Stimulated activated CD4-positive, alpha-beta T cell treated with anti-CD3 and anti-CD28 coated beads, TNF-alpha, amount 100 ng/mL, for 24 hours (primary cell): ENCODE measurements at regions not wholly inside any gene's neighbourhood (a gene's known extent, or its start where the extent isn't known, plus 50 kb on each side); places are given as distances from the start of the nearest gene placed in this dataset.
"Not testable (repeated sequence)": the region's sequence is repeated elsewhere in the genome, so short reads cannot be mapped to it uniquely, and the experiment has no call there.

ENCODE experiments used
- DNase-seq, 3 experiments: peaks; one replicate each; pipeline ENCODE4 v3.0.0-alpha.2; 2020; ENCODE audit warnings: low read depth in 3 of 3

DNA sequence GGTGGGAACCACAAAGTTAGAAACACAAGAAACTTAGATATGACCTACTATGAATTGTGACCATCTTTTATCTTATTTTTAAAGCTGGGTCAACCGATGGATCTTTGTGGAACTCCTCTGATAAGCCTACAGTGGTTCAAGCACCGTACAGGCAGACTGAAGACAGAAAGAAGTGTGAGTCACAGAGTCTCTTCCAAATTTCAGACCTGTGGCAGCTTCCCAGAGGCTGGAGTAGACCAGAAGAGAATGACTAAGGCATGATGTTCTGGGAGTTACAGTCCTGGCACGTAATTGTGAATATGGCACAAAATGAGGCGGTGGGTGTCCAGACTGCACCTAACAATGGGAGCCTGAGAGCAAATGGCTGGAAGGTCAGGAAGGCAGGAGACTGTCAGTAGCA is 70.0 kb downstream of the LMO4 start:
- no peak for DNase-seq

DNA sequence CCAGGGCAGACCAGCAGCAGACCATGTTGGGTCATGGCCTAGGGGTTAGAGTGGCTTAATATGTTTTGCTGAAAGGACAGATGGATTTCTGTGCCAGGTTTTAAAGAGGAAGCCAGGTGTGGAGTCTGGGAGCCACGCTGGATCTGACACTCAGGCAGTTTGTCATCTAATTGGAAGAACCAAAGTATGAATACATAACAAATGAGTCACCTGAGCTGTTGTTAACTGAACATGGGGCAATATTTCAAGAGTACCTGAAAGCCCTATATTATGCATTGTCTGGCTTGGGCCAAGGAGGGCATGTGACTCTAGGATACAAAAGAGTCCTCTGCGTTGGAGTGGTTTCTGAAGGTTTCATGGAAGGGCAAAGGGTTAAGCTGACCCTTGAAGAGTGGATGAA is 70.6 kb downstream of the LMO4 start:
- DNase-seq = no peak

DNA sequence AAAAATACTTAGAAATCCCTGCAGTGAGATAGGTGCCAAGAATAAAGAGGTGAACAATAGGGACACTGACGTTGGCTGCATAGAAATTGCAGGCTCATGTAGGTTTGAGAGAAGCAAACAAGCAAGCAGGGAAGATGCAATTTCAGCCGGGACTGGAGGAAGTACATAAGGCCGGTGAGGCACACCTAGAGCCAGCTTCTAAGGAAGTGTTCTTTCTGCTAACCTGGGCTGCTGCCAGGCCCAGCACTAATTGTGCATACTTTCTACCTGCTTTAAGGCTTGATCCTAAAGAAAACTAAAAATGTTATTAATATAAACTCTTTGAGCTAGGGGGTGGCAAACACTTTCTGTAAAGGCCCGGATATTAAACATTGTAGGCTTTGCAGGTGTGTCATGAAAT is 71.0 kb downstream of the LMO4 start:
- no peak for DNase-seq

DNA sequence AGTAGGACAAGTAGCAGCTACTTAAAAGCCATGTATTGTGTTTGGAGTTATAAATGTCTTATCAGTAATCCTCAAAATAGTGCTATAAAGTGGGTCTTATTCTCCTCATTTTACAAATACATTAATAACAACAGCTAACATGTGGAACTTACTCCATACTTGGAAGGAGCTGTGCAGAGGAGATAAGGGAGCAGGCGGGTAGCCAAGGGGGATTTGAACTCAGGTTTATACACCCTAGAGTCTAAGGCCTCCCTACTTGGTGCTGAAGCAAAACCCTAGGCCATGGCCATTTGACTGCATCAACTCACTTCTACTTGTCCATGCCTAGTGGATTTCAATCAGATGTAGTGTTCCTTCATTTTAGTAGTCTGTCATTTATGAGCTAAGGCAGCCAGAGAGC is 72.1 kb downstream of the LMO4 start:
- DNase-seq = no peak

DNA sequence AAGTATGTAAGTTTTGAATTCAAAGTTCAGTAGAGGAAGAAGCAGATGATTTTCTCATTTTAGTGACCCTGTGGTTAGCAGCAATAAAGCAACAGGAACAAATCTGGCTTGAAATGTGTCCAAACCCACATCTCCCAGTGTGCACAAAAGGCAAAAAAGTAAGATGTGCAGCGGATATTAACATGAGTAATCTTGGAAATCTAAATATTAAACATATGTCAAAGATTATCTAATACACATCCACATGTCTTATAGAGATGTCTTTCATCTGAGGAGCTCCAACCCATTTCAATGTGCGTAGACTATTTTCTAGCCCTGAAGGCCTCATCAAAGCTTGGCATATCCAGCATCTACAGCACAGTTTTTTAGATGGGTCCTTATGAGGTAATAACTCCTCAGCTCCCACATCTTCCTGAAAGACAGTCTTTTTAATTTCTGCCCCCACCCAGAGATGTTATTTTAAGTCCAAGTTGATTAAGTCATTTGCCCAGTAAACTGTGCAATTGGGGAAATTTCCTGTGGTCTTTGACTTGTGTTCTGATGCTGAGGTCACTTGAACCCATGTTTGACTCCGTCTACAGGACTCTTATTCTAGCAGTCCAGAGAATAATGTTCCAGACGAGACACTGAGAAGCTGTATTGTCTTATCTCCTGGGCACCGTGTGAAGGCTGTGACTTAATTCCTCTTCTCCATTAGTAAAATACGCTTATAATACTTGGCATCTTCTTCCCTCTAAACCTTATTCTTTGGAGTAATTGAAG is 73.7 kb downstream of the LMO4 start:
- no peak for DNase-seq

DNA sequence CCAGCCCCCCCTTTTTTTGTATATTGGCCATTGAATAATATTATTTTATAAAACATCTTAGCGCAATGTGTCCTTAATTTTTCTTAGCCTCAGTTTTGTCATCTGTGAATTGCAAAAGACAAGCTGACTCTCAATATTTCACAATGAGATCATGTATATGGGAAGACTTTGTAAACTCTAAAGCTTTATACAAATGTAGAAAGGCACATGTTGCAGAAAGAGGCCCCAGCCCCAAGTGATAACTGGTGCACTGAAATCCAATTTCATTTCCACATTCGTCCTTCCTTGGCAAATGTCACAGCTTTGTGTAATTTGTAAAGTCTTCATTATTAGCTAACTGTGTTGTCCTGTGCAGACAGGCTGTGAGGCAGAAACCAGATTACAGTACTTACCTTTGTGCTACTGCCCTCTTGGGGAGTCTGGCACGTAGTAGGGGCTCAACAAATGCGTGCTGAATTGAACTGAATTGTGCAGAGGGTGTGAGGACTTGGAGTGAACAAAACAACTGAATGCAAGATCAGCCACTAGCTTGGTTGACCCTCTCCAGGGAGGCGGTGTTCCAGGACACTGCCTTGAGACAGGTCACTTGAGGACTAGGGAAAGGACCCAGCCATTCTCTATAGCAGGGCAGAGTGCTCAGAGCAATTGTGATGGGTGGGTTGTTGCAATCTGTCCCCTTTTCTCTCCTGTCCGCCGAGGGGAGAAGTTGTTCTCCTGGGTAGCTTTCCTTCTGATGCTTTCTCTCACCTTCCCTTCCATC is 74.6 kb downstream of the LMO4 start:
- DNase-seq = no peak

DNA sequence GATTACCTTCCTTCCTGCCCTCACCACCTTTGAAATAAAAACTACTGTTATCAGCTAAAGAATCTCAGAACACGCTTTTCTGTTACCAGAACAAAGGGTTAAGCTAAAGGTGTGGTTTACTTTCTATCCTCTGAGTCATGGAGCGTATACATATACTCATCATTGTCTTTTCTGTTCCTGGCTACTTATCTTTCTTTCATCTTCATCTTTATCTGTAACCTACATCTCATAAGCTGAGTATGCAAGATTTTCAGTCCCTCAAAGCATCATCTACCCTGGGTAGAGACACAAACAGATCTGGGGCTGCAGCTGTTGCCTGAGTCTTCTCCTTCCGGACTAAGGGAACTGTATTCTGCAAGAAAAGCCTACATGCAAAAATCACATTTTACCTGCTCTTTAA is 75.6 kb downstream of the LMO4 start:
- no peak for DNase-seq

DNA sequence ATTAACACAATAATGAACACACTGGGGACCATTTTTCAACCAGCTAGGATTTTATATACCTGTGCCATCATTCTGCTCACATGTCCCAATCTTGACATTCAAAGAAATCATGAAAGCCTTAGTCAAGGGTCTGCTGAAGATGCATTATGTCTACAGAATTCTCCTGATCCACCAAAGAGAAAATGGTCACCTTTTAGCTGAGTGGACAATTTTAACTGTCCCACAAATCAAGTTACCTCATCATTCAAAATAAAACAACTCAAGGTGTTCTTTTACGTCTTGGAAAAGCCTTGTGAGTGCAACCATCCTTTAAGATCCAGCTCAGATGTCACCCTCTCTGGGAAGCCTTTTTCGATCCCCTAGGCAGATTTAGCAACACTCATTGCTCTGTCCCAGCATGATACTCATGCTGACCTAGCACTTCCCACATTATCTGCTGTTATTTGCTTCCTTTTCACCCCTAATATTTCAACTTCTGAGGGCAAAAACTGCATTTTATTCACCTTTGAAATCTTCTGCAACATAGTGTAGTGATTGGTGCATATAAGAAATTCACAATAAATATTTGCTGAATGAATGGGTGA is 80.1 kb downstream of the LMO4 start:
- DNase-seq = no peak

DNA sequence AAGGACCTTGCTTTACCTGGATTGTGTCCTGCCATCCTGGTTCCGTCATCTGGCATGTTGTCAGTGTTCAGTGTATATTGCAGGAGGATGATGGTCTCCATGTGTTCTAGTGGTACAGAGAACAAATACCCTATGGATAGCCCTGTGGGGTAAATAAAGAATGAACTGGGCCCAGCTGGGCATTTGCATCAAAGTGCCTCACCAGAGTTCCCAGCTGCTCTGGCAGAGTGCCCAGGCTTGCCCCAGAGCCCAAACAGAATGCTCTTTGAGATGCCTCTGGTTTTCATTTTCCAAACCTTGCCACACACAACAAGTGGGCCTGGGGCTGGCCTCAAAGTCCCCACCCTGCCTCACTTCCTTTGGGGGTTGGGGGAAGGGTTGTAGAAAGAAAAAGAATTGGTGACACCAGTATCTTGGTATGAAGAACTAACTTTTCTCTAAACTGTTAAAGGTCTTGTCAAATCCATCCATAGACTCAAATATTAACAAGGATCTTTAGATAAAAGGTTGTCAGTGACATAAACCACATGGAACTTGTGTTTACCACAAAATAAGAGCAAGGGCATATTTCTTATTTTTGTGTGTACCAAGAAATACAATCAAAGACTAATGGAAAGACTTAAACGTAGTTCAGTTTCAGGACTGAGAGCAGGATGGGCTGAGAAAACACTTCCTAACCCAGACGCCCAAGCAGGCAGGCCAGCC is 82.2 kb downstream of the LMO4 start:
- DNase-seq = no peak

DNA sequence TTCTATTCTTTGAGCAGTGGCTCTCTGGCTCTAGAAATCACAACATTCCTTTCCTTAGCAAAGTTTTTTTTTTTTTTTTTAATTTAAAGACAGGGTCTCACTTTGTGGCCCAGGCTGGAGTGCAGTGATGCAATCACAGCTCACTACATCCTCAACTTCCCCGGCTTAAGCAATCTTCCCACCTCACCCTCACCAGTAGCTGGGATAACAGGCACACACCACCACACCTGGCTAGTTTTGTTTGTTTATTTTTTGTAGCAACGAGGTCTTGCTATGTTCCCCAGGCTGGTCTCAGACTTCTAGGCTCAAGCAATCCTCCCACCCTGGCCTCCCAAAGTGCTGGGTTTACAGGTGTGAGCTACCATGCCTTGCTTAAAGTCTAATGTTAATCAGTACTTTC is 85.2 kb downstream of the LMO4 start:
- DNase-seq = not testable (repeated sequence)

DNA sequence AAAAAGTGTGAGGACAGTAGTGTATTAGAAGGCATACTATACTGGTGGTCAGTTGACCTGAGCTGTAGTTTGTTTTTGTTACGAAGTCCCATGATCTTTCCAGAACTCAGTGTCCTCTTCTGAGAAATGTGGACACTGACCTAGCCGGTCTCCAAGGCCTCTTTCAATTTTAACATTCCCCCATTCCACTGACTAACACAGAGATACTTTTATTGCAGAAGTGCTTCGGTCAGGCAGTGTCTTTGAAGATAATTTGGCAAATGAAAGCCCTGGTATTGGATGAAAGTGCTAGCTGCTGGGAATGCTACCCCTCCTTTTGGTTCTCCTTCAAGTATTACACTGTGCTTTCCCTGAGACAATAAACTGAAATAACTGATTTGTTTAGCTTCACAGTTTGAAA is 89.4 kb downstream of the LMO4 start:
- DNase-seq = no peak

DNA sequence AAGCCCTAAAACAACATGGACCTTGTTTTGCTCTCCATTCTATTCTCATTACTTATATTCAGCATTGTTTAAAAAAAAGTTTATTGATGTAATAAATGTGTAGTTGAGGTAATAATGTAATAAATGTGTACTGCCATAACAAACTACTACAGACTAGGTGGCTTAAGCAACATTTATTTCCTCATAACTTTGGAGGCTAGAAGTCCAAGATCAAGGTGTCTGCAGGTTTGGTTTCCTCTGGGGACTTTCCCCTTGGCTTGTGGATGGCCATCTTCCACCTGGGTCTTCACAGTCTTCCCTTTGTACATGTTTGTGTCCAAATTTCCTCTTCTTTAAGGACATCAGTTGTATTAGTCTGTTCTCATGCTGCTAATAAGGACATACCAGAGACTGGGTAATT is 93.1 kb downstream of the LMO4 start:
- no peak for DNase-seq

DNA sequence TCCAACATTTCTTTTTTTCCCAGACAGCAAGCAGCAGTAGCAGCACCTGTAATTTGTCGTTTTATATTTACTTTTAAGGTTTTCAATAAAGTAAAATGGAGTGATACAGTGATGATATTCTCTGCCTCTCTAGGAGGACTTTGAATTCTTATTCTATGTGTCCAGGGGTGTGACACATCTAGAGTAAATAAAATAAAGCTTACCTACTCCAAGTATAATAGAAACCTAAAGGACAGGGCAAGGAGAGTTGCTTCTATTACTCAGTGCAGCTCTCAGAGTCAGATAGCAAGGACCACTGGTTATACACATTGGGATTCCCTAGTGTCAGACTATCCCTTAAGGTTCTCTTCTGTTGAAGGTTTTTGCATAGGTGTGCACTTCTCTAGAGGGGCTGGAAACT is 95.9 kb downstream of the LMO4 start:
- DNase-seq = no peak

DNA sequence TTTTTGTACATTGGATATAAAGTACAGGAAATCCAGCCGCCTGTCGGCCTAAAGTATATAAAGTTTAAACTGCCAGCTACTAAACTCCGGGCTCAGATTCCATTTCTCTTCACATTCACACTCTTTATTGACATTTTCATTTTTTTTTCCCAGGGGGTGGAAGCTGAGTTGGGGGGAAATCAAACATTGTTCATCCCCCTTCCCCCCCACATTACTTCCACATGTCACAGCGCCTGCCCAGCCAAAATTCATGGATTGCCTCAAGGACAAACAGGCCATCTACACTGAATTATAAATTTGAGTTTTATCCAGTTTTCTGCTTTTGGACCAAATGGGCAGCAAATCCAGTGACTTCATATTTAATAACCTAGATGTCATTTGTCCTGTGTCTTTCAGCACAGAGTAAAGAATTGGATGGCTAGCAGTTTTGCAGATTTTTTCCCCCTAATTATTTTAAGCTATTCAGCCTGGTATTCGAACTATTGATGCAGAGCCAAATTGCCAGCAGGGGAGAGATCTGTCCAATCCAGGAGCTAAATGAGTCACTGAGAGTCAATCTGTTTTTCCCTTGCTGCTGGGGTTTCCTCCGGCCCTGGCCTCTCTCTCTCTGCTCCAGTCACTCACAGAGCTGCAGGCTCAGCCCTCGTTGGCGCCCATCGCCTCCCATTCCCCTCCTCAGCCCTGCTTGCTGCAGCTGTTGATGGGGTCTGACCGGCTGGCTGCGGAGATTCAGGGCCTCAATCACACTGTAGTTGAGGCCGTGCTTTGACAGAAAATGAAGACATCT is 98.0 kb downstream of the LMO4 start:
- no peak for DNase-seq

DNA sequence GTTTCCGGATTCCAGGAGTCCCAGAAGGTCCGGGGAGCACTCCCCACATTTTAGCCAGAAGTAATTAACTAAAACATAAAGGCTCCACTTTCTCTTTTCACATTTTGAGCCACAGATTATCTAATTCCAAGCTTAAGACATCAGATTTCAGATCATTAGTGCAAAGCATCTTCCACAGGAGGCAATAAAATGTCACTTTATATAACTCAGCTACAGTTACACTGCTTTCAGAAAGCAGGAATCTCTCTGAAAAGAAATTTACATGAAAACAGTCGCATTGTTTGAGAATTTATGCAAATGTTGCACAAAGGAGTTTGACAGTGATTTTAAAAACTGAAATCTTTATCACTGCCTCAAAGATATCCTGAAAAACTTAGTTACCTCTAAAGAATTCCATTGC is 99.7 kb downstream of the LMO4 start:
- DNase-seq = no peak

DNA sequence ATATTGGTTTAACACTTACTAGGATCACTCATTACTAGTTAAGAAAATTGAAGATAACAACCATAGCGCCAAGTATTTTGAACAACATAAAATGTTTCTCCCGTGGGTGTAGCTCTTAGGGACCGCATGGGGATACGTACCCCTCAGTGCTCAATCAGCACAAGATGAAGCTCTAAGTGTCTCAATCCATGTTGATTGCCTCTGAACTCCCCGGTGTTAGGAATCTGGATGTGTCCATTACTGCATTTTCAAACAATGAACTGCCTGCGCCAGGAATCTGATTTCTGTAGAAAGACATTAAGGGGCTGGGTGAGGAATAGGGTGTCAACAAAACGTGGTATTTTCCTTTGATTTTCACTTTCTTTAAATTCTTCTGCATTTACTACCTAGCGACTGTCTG is 100.2 kb downstream of the LMO4 start:
- no peak for DNase-seq

DNA sequence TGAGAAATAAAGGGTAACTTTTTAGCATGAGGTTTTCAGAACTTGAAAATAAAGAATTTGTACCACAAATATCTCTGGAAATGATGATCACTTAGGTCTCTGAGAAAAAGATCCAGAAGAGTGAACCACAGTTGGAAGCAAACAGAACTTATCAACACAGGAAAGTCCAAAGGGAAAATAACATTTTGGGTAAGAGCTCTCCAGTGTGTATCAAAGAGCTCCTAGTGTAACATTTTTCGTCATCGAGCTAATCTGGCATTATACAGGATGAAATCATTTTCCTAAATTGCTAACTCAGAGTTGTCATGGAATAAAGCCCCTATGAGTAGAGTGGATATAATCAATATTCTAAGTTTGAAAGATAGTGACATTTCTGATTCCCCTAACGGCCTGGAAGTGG is 104.0 kb downstream of the LMO4 start:
- no peak for DNase-seq

DNA sequence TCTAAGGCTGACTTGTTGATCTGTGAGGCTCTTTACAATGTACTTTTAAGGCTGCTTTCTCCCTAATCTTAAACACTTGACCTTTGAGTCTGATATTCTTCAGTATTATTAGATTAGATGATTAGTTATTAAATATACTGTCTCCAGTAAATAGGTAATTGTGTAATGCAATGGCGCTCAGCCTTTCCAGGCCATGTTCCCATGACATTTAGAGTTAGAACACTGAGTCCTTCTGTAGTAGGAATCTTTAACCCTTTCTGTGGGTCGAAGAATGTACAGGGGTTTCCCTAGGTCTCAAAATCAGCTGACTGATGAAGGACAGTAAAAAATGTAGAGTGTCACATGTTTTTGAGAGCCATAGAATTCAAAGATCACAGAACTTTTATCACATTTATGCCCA is 104.4 kb downstream of the LMO4 start:
- DNase-seq = not testable (repeated sequence)

DNA sequence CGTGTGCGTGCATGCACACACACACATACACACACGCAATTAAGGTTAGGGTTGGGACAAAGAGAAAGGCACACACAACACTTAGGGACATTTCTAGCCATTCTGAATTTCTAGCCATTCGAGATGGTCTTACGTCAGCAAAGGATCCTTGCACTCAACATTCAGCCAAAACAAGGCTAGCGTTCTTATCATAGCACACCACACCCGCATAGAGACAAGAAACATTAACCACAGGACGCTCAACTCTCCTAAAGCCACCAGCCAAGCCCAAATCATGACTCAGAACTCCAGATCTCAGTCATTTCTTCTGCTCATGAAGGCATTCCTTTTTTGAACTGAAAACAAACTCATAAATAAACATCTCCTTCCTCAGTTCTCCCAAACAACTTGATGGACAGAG is 106.8 kb downstream of the LMO4 start:
- DNase-seq = no peak

DNA sequence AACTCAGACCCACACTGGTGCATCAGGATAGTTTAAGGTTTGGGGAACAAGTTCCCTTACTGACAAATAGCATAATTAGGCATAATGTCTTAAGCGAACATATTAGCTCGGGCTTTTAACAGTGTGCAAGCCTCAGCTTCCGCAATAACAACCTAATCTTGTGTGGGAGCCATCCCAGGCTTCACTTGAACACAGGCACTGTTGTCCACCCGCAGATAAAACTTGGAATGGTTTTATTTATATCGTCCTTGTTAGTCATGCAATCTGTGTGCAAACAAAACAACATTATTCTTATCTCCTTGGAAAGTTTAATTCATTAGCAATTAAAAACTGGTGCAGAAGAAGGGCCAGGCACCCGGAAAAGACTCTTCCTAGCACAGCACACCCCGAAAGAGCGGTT is 107.4 kb downstream of the LMO4 start:
- not testable (repeated sequence) for DNase-seq

DNA sequence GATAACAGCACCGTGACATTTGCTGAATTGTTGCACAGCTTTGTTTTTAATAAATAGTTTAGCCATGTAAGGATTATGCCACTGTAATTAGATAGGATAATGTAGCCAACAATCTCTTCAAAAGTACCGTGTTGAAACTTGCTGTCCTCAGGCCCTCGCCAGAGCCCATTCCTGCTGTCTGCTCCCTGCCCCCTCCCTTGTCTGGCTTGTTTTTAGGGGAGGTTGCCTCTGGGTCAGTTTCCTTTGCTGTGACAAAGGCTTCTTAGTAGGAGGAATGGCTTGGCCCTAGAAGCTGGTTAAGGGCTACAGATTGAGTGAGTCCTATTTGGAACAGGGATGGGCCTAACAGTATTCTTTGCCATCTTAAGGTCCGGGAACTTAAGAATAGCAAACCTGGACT is 107.9 kb downstream of the LMO4 start:
- no peak for DNase-seq
